ENCODE measurements at regions not wholly inside any gene's neighbourhood (a gene's known extent, or its start where the extent isn't known, plus 50 kb on each side); places are given as distances from the start of the nearest gene placed in this dataset.
"Not testable (repeated sequence)": the region's sequence is repeated elsewhere in the genome, so short reads cannot be mapped to it uniquely, and the experiment has no call there.

- DNase-seq (ENCODE audit: low read depth, low spot score) = no peak
- TF ChIP-seq EZH2 (IDR thresholded peaks at IDR 0.05; ENCODE audit: low read length) = no peak
- TF ChIP-seq CTCF (optimal IDR thresholded peaks at IDR 0.05 in 1 of 3, IDR thresholded peaks at IDR 0.05 in 1 of 3, conservative IDR thresholded peaks at IDR 0.05 in 1 of 3; ENCODE audit: extremely low read depth in 1 of 3, insufficient read depth in 2 of 3, low read length in 3 of 3) = no peak
- no peak overlapping the region for H3K4me3 ChIP-seq (ENCODE audit: control insufficient read depth in 2 of 3, extremely low read depth in 1 of 3, insufficient read depth in 2 of 3, low read depth in 1 of 3, low read length in 3 of 3)
- H3K4me2 ChIP-seq (ENCODE audit: control insufficient read depth, extremely low read depth, insufficient read depth, low read depth, low read length) = no peak overlapping the region
- H4K20me1 ChIP-seq (ENCODE audit: control insufficient read depth, extremely low read depth, insufficient read depth, low read length) = no peaks in the 10 kb centered on the region
- no peak for FAIRE-seq
- H3K79me2 ChIP-seq (ENCODE audit: control insufficient read depth, insufficient read depth, low read length) = no peaks in the 10 kb centered on the region
- H3K36me3 ChIP-seq (ENCODE audit: control insufficient read depth in 2 of 2, extremely low read depth in 1 of 2, insufficient read depth in 2 of 2, low read length in 2 of 2) = no peaks in the 10 kb centered on the region
- H3K9ac ChIP-seq (ENCODE audit: control insufficient read depth, extremely low read depth, insufficient read depth, low read length) = no peak overlapping the region
- no peaks in the 10 kb centered on the region for H3K9me1 ChIP-seq (ENCODE audit: control insufficient read depth, extremely low read depth, insufficient read depth, low read length)
- no peaks in the 10 kb centered on the region for H3K27me3 ChIP-seq (ENCODE audit: control insufficient read depth, extremely low read depth, insufficient read depth, low read length)
- H3K4me1 ChIP-seq (ENCODE audit: control insufficient read depth, extremely low read depth, insufficient read depth, low read length) = no peaks in the 10 kb centered on the region
- H3K27ac ChIP-seq (ENCODE audit: control insufficient read depth, insufficient read depth, low read length) = no peak overlapping the region
- no peak overlapping the region for H2AFZ ChIP-seq (ENCODE audit: control insufficient read depth, low read length)
- no peaks in the 10 kb centered on the region for H3K9me3 ChIP-seq (ENCODE audit: control insufficient read depth, low read depth, low read length)
- dilution Hi-C loops (cut with MboI; ENCODE audit: extremely low pct_ligation_motif_present, low sequenced_read_pairs) = no loop called here
These were observed 1280.9 kb downstream of the NSUN3 start for GRCh38 chr3:95343767-95344166.

GRCh38 chr3:95347936-95348335 lies 1285.1 kb downstream of the NSUN3 start:
- H3K9me1 ChIP-seq (ENCODE audit: control insufficient read depth, extremely low read depth, insufficient read depth, low read length); dilution Hi-C loops (cut with MboI; ENCODE audit: extremely low pct_ligation_motif_present, low sequenced_read_pairs); H2AFZ ChIP-seq (ENCODE audit: control insufficient read depth, low read length); H3K4me1 ChIP-seq (ENCODE audit: control insufficient read depth, extremely low read depth, insufficient read depth, low read length); DNase-seq (ENCODE audit: low read depth, low spot score); H4K20me1 ChIP-seq (ENCODE audit: control insufficient read depth, extremely low read depth, insufficient read depth, low read length); H3K79me2 ChIP-seq (ENCODE audit: control insufficient read depth, insufficient read depth, low read length); H3K27me3 ChIP-seq (ENCODE audit: control insufficient read depth, extremely low read depth, insufficient read depth, low read length); H3K4me2 ChIP-seq (ENCODE audit: control insufficient read depth, extremely low read depth, insufficient read depth, low read depth, low read length); H3K27ac ChIP-seq (ENCODE audit: control insufficient read depth, insufficient read depth, low read length); H3K9me3 ChIP-seq (ENCODE audit: control insufficient read depth, low read depth, low read length); H3K36me3 ChIP-seq (ENCODE audit: control insufficient read depth in 2 of 2, extremely low read depth in 1 of 2, insufficient read depth in 2 of 2, low read length in 2 of 2); FAIRE-seq; H3K9ac ChIP-seq (ENCODE audit: control insufficient read depth, extremely low read depth, insufficient read depth, low read length); H3K4me3 ChIP-seq (ENCODE audit: control insufficient read depth in 2 of 3, extremely low read depth in 1 of 3, insufficient read depth in 2 of 3, low read depth in 1 of 3, low read length in 3 of 3): not testable (repeated sequence)

- Histone ChIP-seq H3K27ac (ENCODE audit: control insufficient read depth, insufficient read depth, low read length) (no peak overlapping the region), H3K9me3 (ENCODE audit: control insufficient read depth, low read depth, low read length) (no peaks in the 10 kb centered on the region), H3K4me1 (ENCODE audit: control insufficient read depth, extremely low read depth, insufficient read depth, low read length) (no peaks in the 10 kb centered on the region), H3K79me2 (ENCODE audit: control insufficient read depth, insufficient read depth, low read length) (no peaks in the 10 kb centered on the region), H2AFZ (ENCODE audit: control insufficient read depth, low read length) (no peak overlapping the region), H3K36me3 (ENCODE audit: control insufficient read depth in 2 of 2, extremely low read depth in 1 of 2, insufficient read depth in 2 of 2, low read length in 2 of 2) (no peaks in the 10 kb centered on the region), H4K20me1 (ENCODE audit: control insufficient read depth, extremely low read depth, insufficient read depth, low read length) (no peaks in the 10 kb centered on the region), H3K27me3 (ENCODE audit: control insufficient read depth, extremely low read depth, insufficient read depth, low read length) (no peaks in the 10 kb centered on the region), H3K4me2 (ENCODE audit: control insufficient read depth, extremely low read depth, insufficient read depth, low read depth, low read length) (no peak overlapping the region), H3K9ac (ENCODE audit: control insufficient read depth, extremely low read depth, insufficient read depth, low read length) (no peak overlapping the region), H3K4me3 (ENCODE audit: control insufficient read depth in 2 of 3, extremely low read depth in 1 of 3, insufficient read depth in 2 of 3, low read depth in 1 of 3, low read length in 3 of 3) (no peak overlapping the region), H3K9me1 (ENCODE audit: control insufficient read depth, extremely low read depth, insufficient read depth, low read length) (no peaks in the 10 kb centered on the region)
- no peak for FAIRE-seq
- DNase-seq (ENCODE audit: low read depth, low spot score) = no peak
- TF ChIP-seq EZH2 (IDR thresholded peaks at IDR 0.05; ENCODE audit: low read length) = no peak
- TF ChIP-seq CTCF (optimal IDR thresholded peaks at IDR 0.05 in 1 of 3, IDR thresholded peaks at IDR 0.05 in 1 of 3, conservative IDR thresholded peaks at IDR 0.05 in 1 of 3; ENCODE audit: extremely low read depth in 1 of 3, insufficient read depth in 2 of 3, low read length in 3 of 3) = no peak
- dilution Hi-C loops (cut with MboI; ENCODE audit: extremely low pct_ligation_motif_present, low sequenced_read_pairs) = no loop called here
These were observed 1286.0 kb downstream of the NSUN3 start for GRCh38 chr3:95348879-95349278.

All from keratinocyte (primary cell).